ENCODE measurements at regions not wholly inside any gene's neighbourhood (a gene's known extent, or its start where the extent isn't known, plus 50 kb on each side); places are given as distances from the start of the nearest gene placed in this dataset.

DNA sequence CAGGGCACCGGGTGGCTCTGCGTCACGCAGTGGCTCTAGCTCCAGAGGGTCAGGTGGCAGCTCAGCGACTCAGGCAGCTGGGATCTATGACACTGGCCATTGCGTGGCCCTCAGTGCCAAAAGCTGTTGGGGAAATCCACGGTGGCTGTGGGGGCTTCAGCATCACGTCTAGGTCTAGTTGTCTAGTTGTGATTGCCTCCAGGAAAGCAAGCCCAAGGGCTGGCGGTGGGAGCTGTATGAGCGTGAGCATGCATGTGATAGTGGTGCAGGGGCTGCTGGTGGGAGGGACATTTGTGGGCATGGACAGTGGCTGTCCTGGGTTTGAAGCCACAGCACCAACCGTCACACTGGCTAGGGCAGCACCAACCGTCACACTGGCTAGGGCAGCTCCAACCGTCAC, 191.4 kb downstream of the THBS2 start:
- TF ChIP-seq, protein P1, sequence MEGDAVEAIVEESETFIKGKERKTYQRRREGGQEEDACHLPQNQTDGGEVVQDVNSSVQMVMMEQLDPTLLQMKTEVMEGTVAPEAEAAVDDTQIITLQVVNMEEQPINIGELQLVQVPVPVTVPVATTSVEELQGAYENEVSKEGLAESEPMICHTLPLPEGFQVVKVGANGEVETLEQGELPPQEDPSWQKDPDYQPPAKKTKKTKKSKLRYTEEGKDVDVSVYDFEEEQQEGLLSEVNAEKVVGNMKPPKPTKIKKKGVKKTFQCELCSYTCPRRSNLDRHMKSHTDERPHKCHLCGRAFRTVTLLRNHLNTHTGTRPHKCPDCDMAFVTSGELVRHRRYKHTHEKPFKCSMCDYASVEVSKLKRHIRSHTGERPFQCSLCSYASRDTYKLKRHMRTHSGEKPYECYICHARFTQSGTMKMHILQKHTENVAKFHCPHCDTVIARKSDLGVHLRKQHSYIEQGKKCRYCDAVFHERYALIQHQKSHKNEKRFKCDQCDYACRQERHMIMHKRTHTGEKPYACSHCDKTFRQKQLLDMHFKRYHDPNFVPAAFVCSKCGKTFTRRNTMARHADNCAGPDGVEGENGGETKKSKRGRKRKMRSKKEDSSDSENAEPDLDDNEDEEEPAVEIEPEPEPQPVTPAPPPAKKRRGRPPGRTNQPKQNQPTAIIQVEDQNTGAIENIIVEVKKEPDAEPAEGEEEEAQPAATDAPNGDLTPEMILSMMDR (IDR thresholded peaks at IDR 0.05): no peak
- no peak for TF ChIP-seq POLR2A (IDR thresholded peaks at IDR 0.05)
- TF ChIP-seq EP300 (IDR thresholded peaks at IDR 0.05): no peak
- no peak for TF ChIP-seq POLR2AphosphoS5 (IDR thresholded peaks at IDR 0.05)
